HEK293 (cell line): ENCODE measurements at regions not wholly inside any gene's neighbourhood (a gene's known extent, or its start where the extent isn't known, plus 50 kb on each side); places are given as distances from the start of the nearest gene placed in this dataset.

Experiments
- CTCF ChIA-PET: fragments of 350-600 bp; formaldehyde crosslinking; extraction: SDS; loops from one replicate; lab custom pipeline; 2021; ENCODE audit warnings: antibody characterized with exemption; lab: Yijun Ruan, JAX
- POLR2A ChIA-PET: fragments of 300-600 bp; formaldehyde crosslinking; extraction: SDS; loops from one replicate; lab custom pipeline; 2020; ENCODE audit warnings: antibody characterized with exemption, inconsistent platforms; lab: Yijun Ruan, JAX
- H3K27ac ChIP-seq: fragments of 200-500 bp; sonication (Bioruptor generic); 2 replicates; pipeline ENCODE4 v1.5.1; 2014; ENCODE audit warnings: low read depth, low read length, control low read depth, inconsistent platforms; ENCODE audit errors: extremely low read depth
- H3K36me3 ChIP-seq, 2 experiments: fragments of 200-500 bp in 1 of 2; sonication (Bioruptor generic) in 1 of 2; 1 replicate in 1 of 2; 2 replicates in 1 of 2; pipeline ENCODE4 v1.5.1; 2014 to 2017; ENCODE audit warnings: inconsistent platforms in 2 of 2, low read length in 2 of 2; ENCODE audit not compliant: control insufficient read depth in 2 of 2, insufficient read depth in 1 of 2
- H3K4me1 ChIP-seq: fragments of 200-500 bp; sonication (Bioruptor generic); 2 replicates; pipeline ENCODE4 v1.5.1; 2014; ENCODE audit warnings: mild to moderate bottlenecking, low read length, inconsistent platforms; ENCODE audit not compliant: control insufficient read depth, insufficient read depth
- H3K4me3 ChIP-seq: 2 replicates; pipeline ENCODE4 v1.5.1; 2011; ENCODE audit warnings: low read depth, mild to moderate bottlenecking, control low read depth, low read length, moderate library complexity
- H3K9me3 ChIP-seq: fragments of 200-500 bp; sonication (Bioruptor generic); 2 replicates; pipeline ENCODE4 v1.5.1; 2014; ENCODE audit warnings: low read depth, low read length, inconsistent platforms; ENCODE audit not compliant: control insufficient read depth, insufficient read depth
- BCL11B ChIP-seq: fragments of 450-650 bp; formaldehyde crosslinking; IDR thresholded peaks from 2 replicates; pipeline ENCODE4 v1.5.1; 2016; ENCODE audit warnings: low read depth, missing biosample characterization, missing genetic modification characterization
- EGR2 ChIP-seq: fragments of 450-650 bp; formaldehyde crosslinking; IDR thresholded peaks from 2 replicates; pipeline ENCODE4 v1.5.1; 2016; ENCODE audit warnings: low read depth, missing biosample characterization, missing genetic modification characterization
- ZBTB1 ChIP-seq: fragments of 450-650 bp; formaldehyde crosslinking; IDR thresholded peaks from 2 replicates; pipeline ENCODE4 v1.5.1; 2016; ENCODE audit warnings: missing biosample characterization, missing genetic modification characterization
- ZNF133 ChIP-seq: fragments of 450-650 bp; formaldehyde crosslinking; IDR thresholded peaks from 2 replicates; pipeline ENCODE4 v1.5.1; 2016; ENCODE audit warnings: missing biosample characterization, missing genetic modification characterization
- ZNF157 ChIP-seq: fragments of 450-650 bp; formaldehyde crosslinking; IDR thresholded peaks from 2 replicates; pipeline ENCODE4 v1.5.1; 2016; ENCODE audit warnings: missing biosample characterization, missing genetic modification characterization
- ZNF19 ChIP-seq: fragments of 450-650 bp; formaldehyde crosslinking; IDR thresholded peaks from 2 replicates; pipeline ENCODE4; 2016; ENCODE audit warnings: missing biosample characterization, missing genetic modification characterization, low read depth
- ZNF23 ChIP-seq: fragments of 450-650 bp; formaldehyde crosslinking; IDR thresholded peaks from 2 replicates; pipeline ENCODE4 v1.5.1; 2016; ENCODE audit warnings: missing biosample characterization, missing genetic modification characterization, borderline replicate concordance
- ZNF404 ChIP-seq: fragments of 450-650 bp; formaldehyde crosslinking; IDR thresholded peaks from 2 replicates; pipeline ENCODE4 v1.5.1; 2017; ENCODE audit warnings: missing biosample characterization, missing genetic modification characterization
- ZNF416 ChIP-seq: fragments of 450-650 bp; formaldehyde crosslinking; IDR thresholded peaks from 2 replicates; pipeline ENCODE4 v1.5.1; 2016; ENCODE audit warnings: missing biosample characterization, missing genetic modification characterization
- ZNF585B ChIP-seq: fragments of 450-650 bp; formaldehyde crosslinking; IDR thresholded peaks from 2 replicates; pipeline ENCODE4 v1.5.1; 2016; ENCODE audit warnings: missing biosample characterization, missing genetic modification characterization
- ZNF670 ChIP-seq: fragments of 450-650 bp; formaldehyde crosslinking; IDR thresholded peaks from 2 replicates; pipeline ENCODE4 v1.5.1; 2016; ENCODE audit warnings: missing biosample characterization, missing genetic modification characterization, low read depth
- TF ChIP-seq, protein P1 (sequence below): fragments of 450-650 bp; formaldehyde crosslinking; IDR thresholded peaks from 2 replicates; pipeline ENCODE4 v1.5.1; 2016; ENCODE audit warnings: missing biosample characterization, missing genetic modification characterization
- TF ChIP-seq, protein P2 (sequence below): fragments of 450-650 bp; formaldehyde crosslinking; IDR thresholded peaks from 2 replicates; pipeline ENCODE4 v1.5.1; 2016; ENCODE audit warnings: missing biosample characterization, missing genetic modification characterization, low read depth
- TF ChIP-seq, protein P3 (sequence below): fragments of 450-650 bp; formaldehyde crosslinking; IDR thresholded peaks from 2 replicates; pipeline ENCODE4 v1.5.1; 2017; ENCODE audit warnings: missing biosample characterization, missing genetic modification characterization
- TF ChIP-seq, protein P4 (sequence below): fragments of 450-650 bp; formaldehyde crosslinking; IDR thresholded peaks from 2 replicates; pipeline ENCODE4 v1.5.1; 2017; ENCODE audit warnings: missing biosample characterization, missing genetic modification characterization
- TF ChIP-seq, protein P5 (sequence below): fragments of 450-650 bp; formaldehyde crosslinking; IDR thresholded peaks from 2 replicates; pipeline ENCODE4 v1.5.1; 2017; ENCODE audit warnings: missing biosample characterization, mild to moderate bottlenecking, missing genetic modification characterization, moderate library complexity
- TF ChIP-seq, protein P6 (sequence below): fragments of 450-650 bp; formaldehyde crosslinking; IDR thresholded peaks from 2 replicates; pipeline ENCODE4 v1.5.1; 2016; ENCODE audit warnings: missing biosample characterization, missing genetic modification characterization, borderline replicate concordance
- TF ChIP-seq, protein P7 (sequence below): fragments of 450-650 bp; formaldehyde crosslinking; IDR thresholded peaks from 2 replicates; pipeline ENCODE4 v1.5.1; 2016; ENCODE audit warnings: missing biosample characterization, missing genetic modification characterization

DNA sequence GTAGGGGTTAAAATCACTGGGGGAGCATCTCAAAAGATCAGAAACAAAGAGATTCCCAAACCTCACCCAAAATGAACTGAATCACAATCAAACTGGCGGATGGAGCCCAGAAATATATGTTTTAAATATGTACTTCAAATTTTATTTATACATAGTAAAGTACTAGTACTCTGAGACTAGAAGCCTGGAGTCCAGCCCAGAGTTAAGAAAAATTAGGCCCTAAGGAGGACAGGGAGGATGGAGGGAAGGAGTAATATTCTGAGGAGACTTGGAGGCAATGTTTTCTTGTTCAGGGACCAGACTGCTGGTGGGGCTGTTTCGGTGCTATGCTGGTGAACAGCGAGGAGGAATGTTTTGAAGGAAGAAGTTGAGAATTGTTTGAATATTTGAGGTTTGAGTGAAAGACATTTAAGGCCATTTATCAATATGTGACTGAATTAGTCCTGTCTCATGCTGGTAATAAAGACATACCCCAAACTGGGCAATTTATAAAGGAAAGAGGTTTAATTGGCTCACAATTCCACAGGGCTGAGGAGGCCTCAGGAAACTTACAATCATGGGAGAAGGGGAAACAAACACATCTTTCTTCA lies 552.4 kb upstream of the DAB2 start:
- no peaks in the 10 kb centered on the region for H3K36me3 ChIP-seq
- ChIA-PET POLR2A (no interaction called here), CTCF (no interaction called here)
- no peaks in the 10 kb centered on the region for H3K4me1 ChIP-seq
- H3K27ac ChIP-seq = no peak overlapping the region
- TF ChIP-seq ZNF670 (tag by site-specific recombination) = no peak
- TF ChIP-seq, protein P1, sequence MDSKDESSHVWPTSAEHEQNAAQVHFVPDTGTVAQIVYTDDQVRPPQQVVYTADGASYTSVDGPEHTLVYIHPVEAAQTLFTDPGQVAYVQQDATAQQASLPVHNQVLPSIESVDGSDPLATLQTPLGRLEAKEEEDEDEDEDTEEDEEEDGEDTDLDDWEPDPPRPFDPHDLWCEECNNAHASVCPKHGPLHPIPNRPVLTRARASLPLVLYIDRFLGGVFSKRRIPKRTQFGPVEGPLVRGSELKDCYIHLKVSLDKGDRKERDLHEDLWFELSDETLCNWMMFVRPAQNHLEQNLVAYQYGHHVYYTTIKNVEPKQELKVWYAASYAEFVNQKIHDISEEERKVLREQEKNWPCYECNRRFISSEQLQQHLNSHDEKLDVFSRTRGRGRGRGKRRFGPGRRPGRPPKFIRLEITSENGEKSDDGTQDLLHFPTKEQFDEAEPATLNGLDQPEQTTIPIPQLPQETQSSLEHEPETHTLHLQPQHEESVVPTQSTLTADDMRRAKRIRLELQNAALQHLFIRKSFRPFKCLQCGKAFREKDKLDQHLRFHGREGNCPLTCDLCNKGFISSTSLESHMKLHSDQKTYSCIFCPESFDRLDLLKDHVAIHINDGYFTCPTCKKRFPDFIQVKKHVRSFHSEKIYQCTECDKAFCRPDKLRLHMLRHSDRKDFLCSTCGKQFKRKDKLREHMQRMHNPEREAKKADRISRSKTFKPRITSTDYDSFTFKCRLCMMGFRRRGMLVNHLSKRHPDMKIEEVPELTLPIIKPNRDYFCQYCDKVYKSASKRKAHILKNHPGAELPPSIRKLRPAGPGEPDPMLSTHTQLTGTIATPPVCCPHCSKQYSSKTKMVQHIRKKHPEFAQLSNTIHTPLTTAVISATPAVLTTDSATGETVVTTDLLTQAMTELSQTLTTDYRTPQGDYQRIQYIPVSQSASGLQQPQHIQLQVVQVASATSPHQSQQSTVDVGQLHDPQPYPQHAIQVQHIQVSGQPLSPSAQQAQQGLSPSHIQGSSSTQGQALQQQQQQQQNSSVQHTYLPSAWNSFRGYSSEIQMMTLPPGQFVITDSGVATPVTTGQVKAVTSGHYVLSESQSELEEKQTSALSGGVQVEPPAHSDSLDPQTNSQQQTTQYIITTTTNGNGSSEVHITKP = no peak
- TF ChIP-seq EGR2 (tag by site-specific recombination) = no peak
- TF ChIP-seq ZNF133 (tag by site-specific recombination) = no peak
- TF ChIP-seq, protein P2, sequence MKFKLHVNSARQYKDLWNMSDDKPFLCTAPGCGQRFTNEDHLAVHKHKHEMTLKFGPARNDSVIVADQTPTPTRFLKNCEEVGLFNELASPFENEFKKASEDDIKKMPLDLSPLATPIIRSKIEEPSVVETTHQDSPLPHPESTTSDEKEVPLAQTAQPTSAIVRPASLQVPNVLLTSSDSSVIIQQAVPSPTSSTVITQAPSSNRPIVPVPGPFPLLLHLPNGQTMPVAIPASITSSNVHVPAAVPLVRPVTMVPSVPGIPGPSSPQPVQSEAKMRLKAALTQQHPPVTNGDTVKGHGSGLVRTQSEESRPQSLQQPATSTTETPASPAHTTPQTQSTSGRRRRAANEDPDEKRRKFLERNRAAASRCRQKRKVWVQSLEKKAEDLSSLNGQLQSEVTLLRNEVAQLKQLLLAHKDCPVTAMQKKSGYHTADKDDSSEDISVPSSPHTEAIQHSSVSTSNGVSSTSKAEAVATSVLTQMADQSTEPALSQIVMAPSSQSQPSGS (tag by site-specific recombination) = no peak
- TF ChIP-seq ZNF19 = no peak
- TF ChIP-seq, protein P3, sequence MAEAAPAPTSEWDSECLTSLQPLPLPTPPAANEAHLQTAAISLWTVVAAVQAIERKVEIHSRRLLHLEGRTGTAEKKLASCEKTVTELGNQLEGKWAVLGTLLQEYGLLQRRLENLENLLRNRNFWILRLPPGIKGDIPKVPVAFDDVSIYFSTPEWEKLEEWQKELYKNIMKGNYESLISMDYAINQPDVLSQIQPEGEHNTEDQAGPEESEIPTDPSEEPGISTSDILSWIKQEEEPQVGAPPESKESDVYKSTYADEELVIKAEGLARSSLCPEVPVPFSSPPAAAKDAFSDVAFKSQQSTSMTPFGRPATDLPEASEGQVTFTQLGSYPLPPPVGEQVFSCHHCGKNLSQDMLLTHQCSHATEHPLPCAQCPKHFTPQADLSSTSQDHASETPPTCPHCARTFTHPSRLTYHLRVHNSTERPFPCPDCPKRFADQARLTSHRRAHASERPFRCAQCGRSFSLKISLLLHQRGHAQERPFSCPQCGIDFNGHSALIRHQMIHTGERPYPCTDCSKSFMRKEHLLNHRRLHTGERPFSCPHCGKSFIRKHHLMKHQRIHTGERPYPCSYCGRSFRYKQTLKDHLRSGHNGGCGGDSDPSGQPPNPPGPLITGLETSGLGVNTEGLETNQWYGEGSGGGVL = no peak
- H3K9me3 ChIP-seq = no peaks in the 10 kb centered on the region
- no peak overlapping the region for H3K4me3 ChIP-seq

DNA sequence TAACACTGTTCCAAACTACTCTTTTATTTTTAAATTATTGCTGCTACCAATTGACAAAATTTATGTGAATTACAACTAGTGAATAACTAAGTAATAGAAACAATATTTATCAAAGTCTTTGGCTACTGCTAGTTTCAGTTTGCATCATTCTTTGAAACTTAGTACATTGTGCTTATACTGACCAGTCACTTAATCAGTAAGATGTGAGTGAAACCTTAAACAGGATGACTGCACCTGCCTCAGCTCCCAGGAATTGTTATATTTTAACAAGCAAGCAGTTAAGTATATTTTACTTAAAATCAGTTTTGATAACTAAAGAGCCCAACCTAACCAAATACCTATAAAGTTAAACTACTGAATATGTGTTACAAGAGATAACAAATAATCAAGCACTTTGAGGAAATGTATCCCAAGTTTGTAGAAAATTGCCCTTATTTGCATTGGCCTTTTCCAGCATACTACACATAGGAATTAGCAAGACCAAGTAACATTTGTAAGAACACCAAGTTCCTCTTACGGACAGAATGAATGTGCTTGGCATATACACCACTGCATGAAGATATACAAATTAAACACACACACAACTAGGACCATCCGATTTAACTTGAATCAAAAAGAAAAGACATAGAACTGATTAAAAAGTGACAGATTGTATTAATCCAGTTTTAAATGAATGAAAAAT lies 545.5 kb upstream of the DAB2 start:
- ChIA-PET POLR2A (no interaction called here), CTCF (no interaction called here)
- Histone ChIP-seq H3K4me1 (no peaks in the 10 kb centered on the region), H3K36me3 (no peaks in the 10 kb centered on the region), H3K27ac (no peak overlapping the region), H3K9me3 (no peaks in the 10 kb centered on the region), H3K4me3 (no peak overlapping the region)
- no peak for TF ChIP-seq ZNF404 (tag by site-specific recombination)
- TF ChIP-seq, protein P4, sequence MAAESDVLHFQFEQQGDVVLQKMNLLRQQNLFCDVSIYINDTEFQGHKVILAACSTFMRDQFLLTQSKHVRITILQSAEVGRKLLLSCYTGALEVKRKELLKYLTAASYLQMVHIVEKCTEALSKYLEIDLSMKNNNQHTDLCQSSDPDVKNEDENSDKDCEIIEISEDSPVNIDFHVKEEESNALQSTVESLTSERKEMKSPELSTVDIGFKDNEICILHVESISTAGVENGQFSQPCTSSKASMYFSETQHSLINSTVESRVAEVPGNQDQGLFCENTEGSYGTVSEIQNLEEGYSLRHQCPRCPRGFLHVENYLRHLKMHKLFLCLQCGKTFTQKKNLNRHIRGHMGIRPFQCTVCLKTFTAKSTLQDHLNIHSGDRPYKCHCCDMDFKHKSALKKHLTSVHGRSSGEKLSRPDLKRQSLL (tag by site-specific recombination) = no peak
- no peak for TF ChIP-seq ZNF157 (tag by site-specific recombination)
- TF ChIP-seq ZNF585B (tag by site-specific recombination) = no peak
- TF ChIP-seq, protein P5, sequence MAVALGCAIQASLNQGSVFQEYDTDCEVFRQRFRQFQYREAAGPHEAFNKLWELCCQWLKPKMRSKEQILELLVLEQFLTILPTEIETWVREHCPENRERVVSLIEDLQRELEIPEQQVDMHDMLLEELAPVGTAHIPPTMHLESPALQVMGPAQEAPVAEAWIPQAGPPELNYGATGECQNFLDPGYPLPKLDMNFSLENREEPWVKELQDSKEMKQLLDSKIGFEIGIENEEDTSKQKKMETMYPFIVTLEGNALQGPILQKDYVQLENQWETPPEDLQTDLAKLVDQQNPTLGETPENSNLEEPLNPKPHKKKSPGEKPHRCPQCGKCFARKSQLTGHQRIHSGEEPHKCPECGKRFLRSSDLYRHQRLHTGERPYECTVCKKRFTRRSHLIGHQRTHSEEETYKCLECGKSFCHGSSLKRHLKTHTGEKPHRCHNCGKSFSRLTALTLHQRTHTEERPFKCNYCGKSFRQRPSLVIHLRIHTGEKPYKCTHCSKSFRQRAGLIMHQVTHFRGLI (tag by site-specific recombination) = no peak
- TF ChIP-seq, protein P6, sequence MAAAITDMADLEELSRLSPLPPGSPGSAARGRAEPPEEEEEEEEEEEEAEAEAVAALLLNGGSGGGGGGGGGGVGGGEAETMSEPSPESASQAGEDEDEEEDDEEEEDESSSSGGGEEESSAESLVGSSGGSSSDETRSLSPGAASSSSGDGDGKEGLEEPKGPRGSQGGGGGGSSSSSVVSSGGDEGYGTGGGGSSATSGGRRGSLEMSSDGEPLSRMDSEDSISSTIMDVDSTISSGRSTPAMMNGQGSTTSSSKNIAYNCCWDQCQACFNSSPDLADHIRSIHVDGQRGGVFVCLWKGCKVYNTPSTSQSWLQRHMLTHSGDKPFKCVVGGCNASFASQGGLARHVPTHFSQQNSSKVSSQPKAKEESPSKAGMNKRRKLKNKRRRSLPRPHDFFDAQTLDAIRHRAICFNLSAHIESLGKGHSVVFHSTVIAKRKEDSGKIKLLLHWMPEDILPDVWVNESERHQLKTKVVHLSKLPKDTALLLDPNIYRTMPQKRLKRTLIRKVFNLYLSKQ (tag by site-specific recombination) = no peak
- TF ChIP-seq ZBTB1 = no peak
- TF ChIP-seq BCL11B (tag by site-specific recombination) = no peak
- no peak for TF ChIP-seq ZNF416 (tag by site-specific recombination)
- TF ChIP-seq, protein P7, sequence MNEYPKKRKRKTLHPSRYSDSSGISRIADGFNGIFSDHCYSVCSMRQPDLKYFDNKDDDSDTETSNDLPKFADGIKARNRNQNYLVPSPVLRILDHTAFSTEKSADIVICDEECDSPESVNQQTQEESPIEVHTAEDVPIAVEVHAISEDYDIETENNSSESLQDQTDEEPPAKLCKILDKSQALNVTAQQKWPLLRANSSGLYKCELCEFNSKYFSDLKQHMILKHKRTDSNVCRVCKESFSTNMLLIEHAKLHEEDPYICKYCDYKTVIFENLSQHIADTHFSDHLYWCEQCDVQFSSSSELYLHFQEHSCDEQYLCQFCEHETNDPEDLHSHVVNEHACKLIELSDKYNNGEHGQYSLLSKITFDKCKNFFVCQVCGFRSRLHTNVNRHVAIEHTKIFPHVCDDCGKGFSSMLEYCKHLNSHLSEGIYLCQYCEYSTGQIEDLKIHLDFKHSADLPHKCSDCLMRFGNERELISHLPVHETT (tag by site-specific recombination) = no peak
- no peak for TF ChIP-seq ZNF23
